Esophagus muscularis mucosa (tissue), 4 donors: ENCODE measurements at regions not wholly inside any gene's neighbourhood (a gene's known extent, or its start where the extent isn't known, plus 50 kb on each side); places are given as distances from the start of the nearest gene placed in this dataset.
A peak's percentile ranks its signal among the peaks of the same experiment; 100 is the strongest.

ENCODE experiments used
- DNase-seq: peaks from one replicate; pipeline ENCODE4 v3.0.0-alpha.2; 2017; ENCODE audit errors: extremely low spot score
- H3K27ac ChIP-seq, 4 donors: fragments of 200-600 bp; sonication (generic); replicated peaks in 1 of 4; 1 replicate in 3 of 4; 2 replicates in 1 of 4; pipeline ENCODE4 v1.5.1; 2016 to 2019; ENCODE audit warnings: mild to moderate bottlenecking in 1 of 4
- H3K27me3 ChIP-seq, 4 donors: fragments of 200-600 bp; sonication (generic); one replicate each; pipeline versions ENCODE4 v1.5.1 to v1.6.0; 2016 to 2019
- H3K36me3 ChIP-seq, 4 donors: fragments of 200-600 bp; sonication (generic); one replicate each; pipeline ENCODE4 v1.5.1; 2016 to 2019
- H3K4me1 ChIP-seq, 4 donors: fragments of 200-600 bp; sonication (generic); one replicate each; pipeline ENCODE4 v1.5.1; 2016 to 2019
- H3K4me3 ChIP-seq, 4 donors: fragments of 200-600 bp; sonication (generic); 1 replicate in 2 of 4; 2 replicates in 2 of 4; pipeline ENCODE4 v1.5.1; 2016 to 2019; ENCODE audit warnings: mild to moderate bottlenecking in 4 of 4, moderate library complexity in 1 of 4
- H3K9me3 ChIP-seq, 4 donors: fragments of 200-600 bp; sonication (generic); 1 replicate in 3 of 4; 2 replicates in 1 of 4; pipeline ENCODE4 v1.5.1; 2016 to 2019
- EP300 ChIP-seq: sonication (generic); formaldehyde crosslinking; IDR thresholded peaks from one replicate; pipeline ENCODE4 v1.6.1; 2017; ENCODE audit warnings: antibody characterized with exemption
- POLR2A ChIP-seq: fragments of 450-650 bp; IDR thresholded peaks from one replicate; pipeline ENCODE4 v1.6.1; 2017; ENCODE audit warnings: antibody characterized with exemption, moderate library complexity, mild to moderate bottlenecking, low read depth
- POLR2AphosphoS5 ChIP-seq, 2 donors: sonication (generic); formaldehyde crosslinking; IDR thresholded peaks; one replicate each; pipeline ENCODE4 v1.6.1; 2017; ENCODE audit warnings: antibody characterized with exemption in 2 of 2
- WGBS: methylation state at CpG from one replicate; pipeline ENCODE4 v1.1.5; 2018; 5-methylcytosine and 5-hydroxymethylcytosine counted together
- intact Hi-C: fragments of 100-400 bp; cut with DNase I; formaldehyde crosslinking; loops from one replicate; pipeline ENCODE4 v1.15.1; 2023
- TF ChIP-seq, protein P1 (sequence below), 3 experiments: fragments of 200-600 bp in 2 of 3; fragments of 450-650 bp in 1 of 3; sonication (generic) in 2 of 3; IDR thresholded peaks; one replicate each; pipeline ENCODE4 v1.5.1; 2017 to 2019; ENCODE audit warnings: antibody characterized with exemption in 3 of 3, mild to moderate bottlenecking in 2 of 3, moderate library complexity in 1 of 3

DNA sequence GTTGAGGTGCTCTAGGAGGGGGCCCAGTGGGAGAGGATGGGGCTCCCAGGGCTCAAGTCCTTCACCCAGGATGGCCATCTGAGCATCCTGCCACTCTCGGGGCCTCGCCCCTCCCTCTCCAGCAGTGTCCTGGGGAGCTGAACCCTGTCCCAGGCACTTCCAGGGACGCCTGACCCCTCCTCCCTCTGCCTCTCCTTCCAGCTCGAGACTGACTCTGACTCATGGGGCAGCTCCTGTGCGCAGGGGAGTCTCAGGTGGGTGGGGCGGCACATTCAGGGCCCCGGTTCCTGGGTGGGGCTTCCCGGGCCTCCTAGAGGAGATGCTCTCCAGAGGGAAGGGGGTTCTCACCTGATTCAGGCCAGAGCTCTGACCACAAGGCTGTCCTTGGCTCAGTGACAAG lies 77.1 kb upstream of the IGLL5 start:
- Histone ChIP-seq H3K9me3 (no peaks in the 10 kb centered on the region), H3K4me3 (no peak overlapping the region), H3K4me1 (no peaks in the 10 kb centered on the region), H3K27ac (no peak overlapping the region), H3K27me3 (peaks cover 0 to 19% (median 0%) of the 10 kb centered on the region in 4 donors), H3K36me3 (no peaks in the 10 kb centered on the region)
- peak; percentile 75 for DNase-seq
- intact Hi-C loops, result no loop called here
- 58% methylated on average over 2 of the region's 8 CpGs for WGBS
- TF ChIP-seq EP300, result no peak
- TF ChIP-seq POLR2AphosphoS5 (IDR thresholded peaks at IDR 0.05), result no peak
- TF ChIP-seq, protein P1, sequence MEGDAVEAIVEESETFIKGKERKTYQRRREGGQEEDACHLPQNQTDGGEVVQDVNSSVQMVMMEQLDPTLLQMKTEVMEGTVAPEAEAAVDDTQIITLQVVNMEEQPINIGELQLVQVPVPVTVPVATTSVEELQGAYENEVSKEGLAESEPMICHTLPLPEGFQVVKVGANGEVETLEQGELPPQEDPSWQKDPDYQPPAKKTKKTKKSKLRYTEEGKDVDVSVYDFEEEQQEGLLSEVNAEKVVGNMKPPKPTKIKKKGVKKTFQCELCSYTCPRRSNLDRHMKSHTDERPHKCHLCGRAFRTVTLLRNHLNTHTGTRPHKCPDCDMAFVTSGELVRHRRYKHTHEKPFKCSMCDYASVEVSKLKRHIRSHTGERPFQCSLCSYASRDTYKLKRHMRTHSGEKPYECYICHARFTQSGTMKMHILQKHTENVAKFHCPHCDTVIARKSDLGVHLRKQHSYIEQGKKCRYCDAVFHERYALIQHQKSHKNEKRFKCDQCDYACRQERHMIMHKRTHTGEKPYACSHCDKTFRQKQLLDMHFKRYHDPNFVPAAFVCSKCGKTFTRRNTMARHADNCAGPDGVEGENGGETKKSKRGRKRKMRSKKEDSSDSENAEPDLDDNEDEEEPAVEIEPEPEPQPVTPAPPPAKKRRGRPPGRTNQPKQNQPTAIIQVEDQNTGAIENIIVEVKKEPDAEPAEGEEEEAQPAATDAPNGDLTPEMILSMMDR (IDR thresholded peaks at IDR 0.05), result no peak
- no peak for TF ChIP-seq POLR2A

DNA sequence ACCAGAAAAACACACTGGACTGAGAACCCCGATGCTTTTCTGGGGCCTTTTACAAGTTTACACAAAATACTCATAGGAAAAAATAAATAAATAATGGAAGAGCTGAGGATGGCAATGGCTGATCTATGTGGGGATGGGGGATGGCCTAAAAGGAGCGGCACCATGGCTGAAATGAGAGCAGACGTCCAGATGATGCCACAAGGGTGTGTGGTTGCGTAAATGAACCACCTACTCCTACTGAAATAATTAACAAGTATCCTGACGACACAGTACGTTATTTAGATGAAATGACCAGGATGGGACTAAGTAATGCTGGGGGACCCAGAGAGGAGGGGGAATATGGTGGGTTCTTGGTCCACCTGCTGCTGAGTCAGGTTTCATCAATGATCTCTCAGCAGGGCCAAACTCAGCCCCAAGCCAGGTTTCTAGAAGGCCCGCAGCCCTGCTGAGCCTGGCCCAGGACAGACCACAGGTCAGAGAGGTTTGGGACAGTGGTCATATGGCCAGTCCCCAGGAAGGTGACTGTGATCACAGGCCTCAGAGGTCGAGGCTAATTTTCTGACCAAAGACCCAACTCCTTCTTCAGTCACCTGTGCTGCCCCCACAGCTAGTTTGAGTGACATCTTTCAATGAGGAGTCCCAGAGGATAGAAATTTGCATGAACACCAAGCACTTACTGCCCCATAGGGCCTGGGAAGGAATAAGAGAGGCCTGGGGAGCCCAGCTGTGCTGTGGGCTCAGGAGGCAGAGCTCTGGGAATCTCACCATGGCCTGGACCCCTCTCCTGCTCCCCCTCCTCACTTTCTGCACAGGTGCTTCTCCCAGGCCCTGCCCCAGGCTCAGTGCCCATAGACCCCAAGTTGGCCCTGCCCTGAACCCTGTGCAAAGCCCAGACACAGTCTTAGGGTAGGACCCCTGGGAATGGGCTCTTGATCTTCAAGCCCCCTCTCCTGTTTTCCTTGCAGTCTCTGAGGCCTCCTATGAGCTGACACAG lies 76.3 kb upstream of the IGLL5 start:
- intact Hi-C loops, result no loop called here
- Histone ChIP-seq H3K4me3 (no peak overlapping the region), H3K27ac (no peak overlapping the region), H3K4me1 (no peaks in the 10 kb centered on the region), H3K36me3 (no peaks in the 10 kb centered on the region), H3K27me3 (peaks cover 0 to 15% (median 0%) of the 10 kb centered on the region in 4 donors), H3K9me3 (no peaks in the 10 kb centered on the region)
- TF ChIP-seq POLR2A (no peak), POLR2AphosphoS5 (IDR thresholded peaks at IDR 0.05) (no peak), EP300 (no peak)
- TF ChIP-seq, protein P1 (IDR thresholded peaks at IDR 0.05), result no peak
- peak; percentile 77 for DNase-seq
- WGBS, result 87% methylated on average over 6 of the region's 8 CpGs

DNA sequence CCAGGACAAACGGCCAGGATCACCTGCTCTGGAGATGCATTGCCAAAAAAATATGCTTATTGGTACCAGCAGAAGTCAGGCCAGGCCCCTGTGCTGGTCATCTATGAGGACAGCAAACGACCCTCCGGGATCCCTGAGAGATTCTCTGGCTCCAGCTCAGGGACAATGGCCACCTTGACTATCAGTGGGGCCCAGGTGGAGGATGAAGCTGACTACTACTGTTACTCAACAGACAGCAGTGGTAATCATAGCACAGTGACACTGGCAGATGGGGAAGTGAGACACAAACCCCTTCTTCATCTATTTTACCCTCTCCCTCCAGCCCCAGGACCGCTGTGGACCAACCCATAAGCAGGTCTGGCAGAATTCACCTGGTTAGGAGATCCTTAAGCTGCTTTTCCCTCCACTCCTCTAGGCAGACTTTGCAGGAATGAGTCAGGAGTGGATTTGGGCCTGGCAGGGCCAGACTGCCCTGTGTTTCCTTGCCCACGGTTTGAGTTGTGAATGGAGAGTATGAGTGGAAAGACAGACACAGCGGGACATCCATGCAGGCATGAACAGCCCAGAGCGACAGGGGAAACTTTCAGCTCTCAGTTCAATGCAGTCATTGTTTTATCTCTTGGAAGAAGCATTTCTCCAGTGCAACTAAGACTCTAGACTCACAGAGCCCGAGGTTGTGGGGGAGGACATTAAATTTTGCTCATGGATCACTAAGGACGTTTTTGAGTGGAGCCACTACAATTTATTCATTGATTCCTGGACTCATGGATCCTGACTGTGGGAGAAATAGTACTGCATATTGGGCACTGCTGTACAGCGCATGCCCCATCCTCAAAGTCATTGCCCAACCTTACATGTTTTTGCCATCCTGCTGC lies 75.3 kb upstream of the IGLL5 start:
- DNase-seq, result peak; percentile 81

More for the DNA sequence above, 75.3 kb upstream of the IGLL5 start:
- intact Hi-C loops, result no loop called here
- Histone ChIP-seq H3K27me3 (peaks cover 0 to 7% (median 0%) of the 10 kb centered on the region in 4 donors), H3K4me1 (no peaks in the 10 kb centered on the region), H3K27ac (no peak overlapping the region), H3K9me3 (no peaks in the 10 kb centered on the region), H3K4me3 (no peak overlapping the region), H3K36me3 (no peaks in the 10 kb centered on the region)
- TF ChIP-seq POLR2AphosphoS5 (IDR thresholded peaks at IDR 0.05) (no peak), POLR2A (no peak), EP300 (no peak)
- TF ChIP-seq, protein P1 (IDR thresholded peaks at IDR 0.05), result no peak
- 75% methylated on average over 10 of the region's 10 CpGs for WGBS
